Inflammatory macrophage treated with lipopolysaccharide for 1 hour (primary cell): ENCODE measurements at regions not wholly inside any gene's neighbourhood (a gene's known extent, or its start where the extent isn't known, plus 50 kb on each side); places are given as distances from the start of the nearest gene placed in this dataset.
"Not testable (repeated sequence)": the region's sequence is repeated elsewhere in the genome, so short reads cannot be mapped to it uniquely, and the experiment has no call there.

Source experiments
- DNase-seq, 2 donors: peaks; one replicate each; pipeline ENCODE4 v3.0.0-alpha.2; 2020 to 2022

DNA sequence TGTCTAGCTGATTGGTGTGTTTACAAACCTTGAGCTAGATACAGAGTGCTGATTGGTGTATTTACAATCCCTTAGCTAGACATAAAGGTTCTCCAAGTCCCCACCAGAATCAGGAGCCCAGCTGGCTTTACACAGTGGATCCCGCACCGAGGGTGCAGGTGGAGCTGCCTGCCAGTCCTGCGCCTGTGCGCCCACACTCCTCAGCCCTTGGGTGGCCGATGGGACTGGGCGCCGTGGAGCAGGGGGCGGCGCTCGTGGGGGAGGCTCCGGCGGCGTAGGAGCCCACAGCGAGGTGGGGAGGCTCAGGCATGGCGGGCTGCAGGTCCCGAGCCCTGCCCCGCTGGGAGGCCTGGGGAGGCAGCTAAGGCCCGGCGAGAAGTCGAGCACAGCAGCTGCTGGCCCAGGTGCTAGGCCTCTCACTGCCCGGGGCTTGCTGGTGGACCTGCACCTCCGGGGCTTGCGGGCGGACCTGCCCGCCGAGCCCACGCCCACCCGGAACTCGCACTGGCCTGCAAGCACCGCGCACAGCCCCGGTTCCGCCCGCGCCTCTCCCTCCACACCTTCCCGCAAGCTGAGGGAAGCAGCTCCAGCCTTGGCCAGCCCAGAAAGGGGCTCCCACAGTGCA is 51.0 kb upstream of the CDYL start:
- DNase-seq: not testable (repeated sequence)

DNA sequence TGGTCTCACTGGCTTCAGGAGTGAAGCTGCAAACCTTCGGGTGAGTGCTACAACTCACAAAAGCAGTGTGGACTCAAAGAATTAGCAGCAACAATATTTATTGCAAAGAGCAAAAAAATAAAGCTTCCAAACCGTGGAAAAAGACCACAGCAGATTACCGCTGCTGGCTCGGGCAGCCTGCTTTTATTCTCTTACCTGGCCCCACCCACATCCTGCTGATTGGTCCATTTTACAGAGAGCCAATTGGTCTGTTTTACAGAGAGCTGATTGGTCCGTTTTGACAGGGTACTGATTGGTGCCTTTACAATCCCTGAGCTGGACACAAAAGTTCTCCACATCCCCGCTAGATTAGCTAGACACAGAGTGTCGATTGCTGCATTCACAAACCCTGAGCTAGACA is 51.5 kb upstream of the CDYL start:
- not testable (repeated sequence) for DNase-seq

DNA sequence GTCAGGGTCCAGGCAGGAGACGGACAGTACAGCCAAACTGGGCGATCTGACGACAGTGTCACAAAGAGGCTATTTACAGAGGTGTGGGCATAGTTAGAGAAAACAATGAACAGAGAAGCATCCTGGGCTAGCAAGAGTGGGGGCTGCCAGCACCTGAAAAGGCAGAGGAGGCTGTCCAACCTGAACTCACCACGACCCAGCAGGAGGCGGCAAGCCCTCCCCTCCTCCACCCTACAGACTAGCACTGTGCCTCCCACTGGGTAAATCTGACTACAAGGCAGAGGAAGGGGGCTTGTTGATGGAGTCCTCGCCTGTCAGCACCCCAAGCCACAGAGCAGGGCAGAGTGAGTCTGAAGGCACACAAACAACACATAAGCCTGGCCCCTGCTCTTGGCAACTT is 52.8 kb upstream of the CDYL start:
- DNase-seq: no peak

DNA sequence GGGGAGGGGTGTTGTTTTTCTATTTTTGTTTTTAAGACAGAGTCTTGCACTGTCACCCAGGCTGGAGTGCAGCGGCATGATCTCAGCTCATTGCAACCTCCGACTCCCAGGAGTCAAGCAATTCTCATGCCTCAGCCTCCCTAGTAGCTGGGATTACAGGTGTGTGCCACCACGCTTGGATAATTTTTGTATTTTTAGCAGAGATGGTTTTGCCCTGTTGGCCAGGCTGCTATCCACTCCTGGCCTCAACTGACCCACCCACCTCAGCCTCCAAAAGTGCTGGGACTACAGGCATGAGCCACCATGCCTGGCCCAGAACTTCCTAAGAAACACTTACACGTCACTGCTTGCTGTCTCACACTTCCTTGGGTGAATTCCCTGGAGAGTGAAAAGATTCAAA is 54.8 kb upstream of the CDYL start:
- not testable (repeated sequence) for DNase-seq

DNA sequence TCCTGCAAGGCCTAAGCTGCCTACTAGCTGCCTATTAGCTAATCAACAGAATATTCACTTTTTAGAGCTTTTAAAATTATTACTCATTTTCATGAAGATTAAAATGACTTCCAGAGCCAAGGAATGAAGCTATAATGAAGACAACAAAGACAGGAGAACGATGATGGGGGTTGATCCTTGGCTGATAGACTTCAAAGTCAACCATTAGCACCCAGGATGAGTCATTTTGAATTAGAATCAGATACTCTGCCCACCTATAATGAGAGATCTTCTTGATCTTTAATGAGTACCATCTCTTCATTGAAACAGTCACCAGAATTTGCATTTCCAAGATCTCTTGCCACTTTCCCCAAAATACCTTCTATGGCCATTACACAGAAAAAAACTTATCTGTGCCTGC is 56.7 kb upstream of the CDYL start:
- DNase-seq: no peak

DNA sequence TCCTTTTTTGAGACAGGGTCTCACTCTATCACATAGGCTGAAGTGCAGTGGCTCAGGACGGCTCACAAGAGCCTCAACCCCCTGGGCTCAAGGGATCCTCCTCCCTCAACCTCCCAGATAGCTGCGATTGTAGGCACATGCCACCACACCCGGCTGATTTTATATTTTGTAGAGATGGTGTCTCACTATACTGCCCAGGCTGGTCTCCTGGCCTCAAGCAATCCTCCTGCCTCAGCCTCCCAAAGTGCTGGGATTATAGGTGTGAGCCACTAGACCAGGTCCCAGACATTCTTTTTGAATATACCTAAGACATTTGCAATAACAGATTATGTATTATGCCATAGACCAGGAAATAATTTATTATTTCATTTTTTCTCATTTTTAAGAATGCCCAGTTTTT is 58.3 kb upstream of the CDYL start:
- DNase-seq: no peak

DNA sequence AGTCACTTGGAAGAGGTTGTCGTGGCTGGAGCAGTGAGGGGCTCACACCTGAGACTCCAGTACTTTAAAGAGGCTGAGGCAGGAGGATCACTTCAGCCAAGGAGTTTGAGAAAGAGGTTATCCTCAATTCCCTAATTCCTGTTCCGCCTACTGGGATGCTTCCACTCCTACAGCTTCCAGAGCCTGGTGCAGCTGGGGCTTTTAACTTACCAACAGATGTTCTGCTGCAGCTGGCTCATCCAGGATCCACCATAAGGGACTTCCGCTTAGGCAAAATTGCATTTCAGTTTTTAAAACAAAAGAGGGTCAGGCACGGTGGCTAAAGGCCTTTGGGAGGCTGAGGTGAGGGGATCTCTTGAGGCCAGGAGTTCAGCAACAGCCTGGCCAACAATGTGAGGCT is 59.1 kb upstream of the CDYL start:
- no peak for DNase-seq

DNA sequence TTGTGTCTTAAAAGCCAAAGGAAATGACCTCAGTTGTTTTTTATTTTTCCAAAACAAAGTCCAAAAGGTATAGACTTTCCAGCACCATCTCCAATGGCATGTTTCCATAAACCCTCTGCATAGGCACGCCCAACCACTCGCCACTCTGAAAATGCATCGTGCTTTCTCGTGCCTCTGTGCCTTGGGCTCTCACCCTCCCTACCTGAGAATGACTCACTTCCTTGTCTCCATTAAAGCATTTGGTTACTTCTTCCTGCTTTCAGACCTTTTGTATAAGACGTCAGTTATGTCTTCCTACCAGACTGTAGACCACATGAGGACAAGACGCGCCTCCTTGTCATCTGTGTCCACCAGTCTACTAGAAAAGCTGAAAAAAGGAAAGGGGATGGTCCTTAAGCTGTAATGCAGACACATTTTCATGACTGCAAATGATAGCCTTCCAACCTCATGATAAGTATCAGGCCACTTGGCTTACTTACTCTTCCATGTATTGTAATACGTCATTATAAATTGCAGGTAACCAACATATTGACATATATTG is 61.2 kb upstream of the CDYL start:
- DNase-seq: no peak

DNA sequence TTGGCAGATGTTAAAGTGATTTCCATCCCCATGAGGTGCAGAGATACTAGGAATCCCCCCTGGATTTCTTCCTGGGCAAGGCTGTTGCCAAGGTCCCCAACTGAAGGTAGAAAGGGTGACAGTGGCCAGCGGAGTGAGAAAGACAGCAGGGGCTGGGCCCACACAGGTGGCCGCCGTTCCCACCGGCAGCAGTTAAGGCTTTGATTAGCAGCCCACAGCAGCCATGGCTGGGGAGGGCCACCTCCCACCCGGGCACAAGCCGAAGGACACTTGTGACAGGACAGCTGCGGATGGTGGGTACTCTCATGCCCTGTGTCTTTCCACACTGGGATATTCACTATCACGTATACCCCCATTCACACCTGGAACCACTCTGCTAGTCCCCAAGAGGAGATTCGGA is 63.9 kb upstream of the CDYL start:
- no peak for DNase-seq

DNA sequence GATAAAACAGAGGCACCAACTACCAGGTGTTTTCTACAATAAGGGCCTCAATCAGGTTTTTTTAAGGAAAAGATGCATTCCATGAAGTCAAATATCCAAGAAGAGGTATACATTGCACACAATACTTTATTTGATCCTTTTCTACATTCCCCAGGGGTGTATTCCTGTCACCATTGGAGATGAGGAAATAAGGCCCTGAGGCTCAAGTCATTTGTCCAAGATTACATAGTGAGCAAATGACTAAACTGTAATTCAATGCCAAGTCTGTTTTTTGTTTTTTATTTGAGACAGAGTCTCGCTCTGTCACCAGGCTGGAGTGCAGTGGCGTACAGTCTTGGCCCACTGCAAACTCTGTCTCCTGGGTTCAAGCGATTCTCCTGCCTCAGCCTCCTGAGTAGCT is 69.2 kb upstream of the CDYL start:
- DNase-seq: no peak

DNA sequence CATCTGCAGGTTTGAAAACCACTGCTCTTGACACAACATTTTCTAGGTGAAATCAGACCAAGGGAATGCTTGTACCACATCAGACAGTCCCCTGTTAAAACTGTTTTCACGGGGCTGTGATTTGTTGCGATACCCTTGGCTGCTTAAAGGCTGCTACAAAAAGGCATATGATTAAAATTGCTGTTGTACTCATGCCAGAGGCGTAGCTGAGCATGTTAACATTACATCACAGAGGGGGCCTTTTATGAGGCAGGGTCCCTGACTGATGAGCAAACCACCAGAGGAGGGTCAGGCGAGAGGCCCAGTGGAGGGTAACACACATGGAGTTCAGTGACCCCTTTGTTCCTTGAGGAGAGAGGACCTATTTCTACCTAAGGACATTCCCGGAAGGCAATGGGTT is 70.4 kb upstream of the CDYL start:
- no peak for DNase-seq

DNA sequence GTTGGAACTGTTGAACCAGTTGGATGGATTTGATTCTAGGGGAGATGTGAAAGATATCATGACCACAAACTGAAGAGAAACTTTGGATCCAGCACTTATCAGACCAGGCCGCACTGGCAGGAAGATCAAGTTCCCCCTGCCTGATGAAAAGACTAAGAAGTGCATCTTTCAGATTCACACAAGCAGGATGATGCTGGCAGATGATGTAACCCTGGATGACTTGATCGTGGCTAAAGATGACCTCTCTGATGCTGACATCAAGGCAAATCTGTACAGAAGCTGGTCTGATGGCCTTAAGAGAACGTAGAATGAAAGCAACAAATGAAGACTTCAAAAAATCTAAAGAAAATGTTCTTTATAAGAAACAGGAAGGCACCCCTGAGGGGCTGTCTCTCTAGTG is 72.8 kb upstream of the CDYL start:
- DNase-seq: peak; percentile 12 to 27

DNA sequence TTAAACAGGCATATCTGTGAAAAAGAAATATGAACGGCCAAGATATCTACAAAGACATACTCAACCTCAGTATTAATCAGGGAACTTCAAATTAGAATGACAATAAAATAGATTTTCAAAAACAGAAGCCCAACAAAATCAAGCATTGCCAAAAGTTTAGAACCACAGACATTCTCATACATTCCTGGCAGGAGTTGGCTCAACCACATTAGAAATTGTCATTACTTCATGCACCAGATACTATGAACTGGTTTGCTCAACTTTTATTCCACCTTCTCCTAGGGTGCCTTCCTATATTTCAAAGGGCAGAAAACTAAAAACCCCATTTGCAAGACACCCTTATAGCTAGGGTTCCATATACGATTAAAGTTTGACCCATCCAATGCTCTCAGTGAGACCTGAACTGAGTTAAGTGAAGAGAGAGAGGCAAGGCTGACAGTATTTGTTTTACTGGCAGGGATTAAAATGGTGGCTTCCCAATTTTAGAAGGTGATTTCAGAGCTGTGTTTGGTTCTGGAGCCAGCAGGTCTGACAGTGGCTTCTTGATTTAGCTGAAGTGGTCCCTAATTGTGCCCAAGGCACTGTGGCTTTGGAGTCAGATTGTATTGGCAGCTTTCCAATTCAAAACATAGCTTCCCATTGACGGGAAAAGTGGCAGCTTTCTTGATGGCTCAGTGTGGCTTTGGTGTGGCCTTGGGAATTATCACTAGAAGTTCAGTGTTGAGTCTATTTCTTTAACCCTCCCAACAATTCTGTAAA is 77.1 kb upstream of the CDYL start:
- DNase-seq: no peak

DNA sequence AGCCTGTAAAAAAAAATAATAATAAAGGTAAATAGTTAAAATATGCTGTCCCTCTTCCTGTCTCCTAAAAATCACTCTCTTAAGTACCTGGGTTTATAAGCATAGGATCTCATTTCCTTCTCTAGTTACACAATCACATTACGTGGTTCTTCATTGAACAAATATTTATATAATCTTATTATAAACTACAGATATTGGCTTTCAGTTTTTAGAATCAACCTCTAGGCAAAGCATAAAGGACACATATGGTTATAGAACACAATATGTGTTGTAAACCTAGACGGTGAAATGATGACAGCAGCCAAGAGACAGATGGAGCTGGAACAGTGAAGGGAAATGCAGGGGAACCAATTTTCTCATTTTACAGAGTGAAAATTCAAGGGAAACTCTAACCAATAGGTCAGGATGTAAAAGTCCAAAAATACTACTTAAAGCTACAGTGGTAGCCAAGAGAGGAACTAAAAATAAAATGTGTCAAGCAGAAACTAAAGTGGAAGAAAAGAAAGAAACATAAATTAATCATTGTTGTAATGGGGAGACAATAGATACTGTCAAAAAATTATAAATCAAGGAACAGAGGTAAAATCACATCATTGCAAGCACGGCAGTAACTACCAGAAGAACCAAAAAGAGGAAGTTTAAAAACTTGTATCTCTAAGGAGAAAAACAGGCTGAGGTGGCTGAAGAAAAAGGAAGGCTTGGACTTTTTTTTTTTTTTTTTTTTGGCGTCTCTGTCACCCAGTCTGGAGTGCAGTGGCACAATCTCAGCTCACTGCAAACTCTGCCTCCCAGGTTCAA is 82.8 kb upstream of the CDYL start:
- peak; percentile 41 to 42 for DNase-seq

DNA sequence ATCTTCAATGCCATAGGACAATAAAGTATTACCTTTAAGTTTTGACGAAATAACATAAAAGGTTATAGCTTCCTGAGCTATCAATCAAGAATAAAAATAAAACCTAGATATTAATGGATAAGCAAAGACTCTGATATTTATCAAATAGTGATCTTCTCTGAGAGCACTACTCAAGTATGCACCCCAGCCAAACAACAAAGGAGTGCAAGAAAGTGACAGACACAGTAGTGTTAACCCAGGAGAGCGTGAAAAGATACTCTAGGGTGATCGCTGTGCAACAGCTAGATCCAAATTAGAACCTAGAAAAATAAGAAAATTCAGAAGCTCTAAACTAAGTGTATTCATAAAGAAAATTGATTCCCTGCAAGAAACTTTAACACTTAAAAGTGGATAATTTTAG is 83.5 kb upstream of the CDYL start:
- no peak for DNase-seq

DNA sequence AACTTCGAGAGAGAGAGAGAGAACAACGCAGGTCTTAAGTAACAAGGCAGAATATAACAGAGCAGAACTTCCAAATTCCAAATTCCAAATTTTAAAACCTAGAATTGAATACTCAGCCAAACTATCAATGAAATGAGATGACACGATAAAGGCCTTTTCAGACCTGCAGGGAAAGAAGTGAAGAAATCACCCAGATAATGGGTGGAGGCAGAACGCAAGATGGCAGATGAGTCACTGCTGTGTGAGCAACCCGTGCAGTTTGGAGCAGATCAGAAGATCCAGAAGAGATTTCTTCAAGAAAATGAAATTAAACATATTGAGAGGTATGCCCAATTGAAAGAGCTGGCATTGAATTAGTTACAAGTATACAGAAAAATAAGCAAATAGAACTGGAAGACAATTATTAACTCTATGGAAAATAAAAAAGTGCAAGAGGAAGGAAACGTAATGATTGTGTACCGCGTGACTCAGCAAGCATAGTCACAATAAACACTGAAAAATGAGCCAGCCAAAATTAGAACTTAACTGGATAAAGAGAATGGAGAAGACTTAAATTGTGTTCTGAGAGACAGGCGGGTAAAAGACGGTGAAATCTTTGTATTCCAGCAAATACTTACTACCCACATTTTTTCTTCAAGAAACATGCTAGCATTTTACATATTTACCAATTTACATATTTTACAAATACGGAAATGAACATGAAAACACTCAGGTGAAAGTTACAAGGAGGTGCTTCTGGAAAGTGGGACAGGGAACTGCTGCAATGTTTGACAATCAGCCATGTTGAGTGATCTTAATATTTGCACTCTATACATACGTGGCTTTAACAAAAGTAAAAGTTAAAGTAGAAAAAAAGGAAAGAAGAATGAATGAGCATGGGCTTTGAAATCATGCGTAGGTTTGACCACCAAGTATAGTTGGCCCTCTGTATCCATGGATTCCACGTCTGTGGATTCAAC is 87.9 kb upstream of the CDYL start:
- DNase-seq: peak; percentile 82 to 84

DNA sequence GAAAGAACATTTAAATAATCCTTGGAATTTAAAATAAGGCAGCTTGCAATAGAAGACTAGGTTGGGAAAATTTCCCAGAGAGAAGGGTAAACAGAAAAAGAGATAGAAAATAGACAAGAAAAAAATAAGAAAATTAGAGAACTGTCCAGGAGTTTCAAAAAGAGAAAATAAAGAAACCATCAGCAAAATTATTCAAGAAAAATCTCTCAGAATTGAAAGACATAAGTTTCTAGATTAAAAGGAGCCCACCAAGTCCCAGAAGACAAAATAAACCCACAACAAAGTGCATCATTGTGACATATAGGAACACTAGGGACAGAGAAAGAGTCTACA is 88.6 kb upstream of the CDYL start:
- DNase-seq: no peak

DNA sequence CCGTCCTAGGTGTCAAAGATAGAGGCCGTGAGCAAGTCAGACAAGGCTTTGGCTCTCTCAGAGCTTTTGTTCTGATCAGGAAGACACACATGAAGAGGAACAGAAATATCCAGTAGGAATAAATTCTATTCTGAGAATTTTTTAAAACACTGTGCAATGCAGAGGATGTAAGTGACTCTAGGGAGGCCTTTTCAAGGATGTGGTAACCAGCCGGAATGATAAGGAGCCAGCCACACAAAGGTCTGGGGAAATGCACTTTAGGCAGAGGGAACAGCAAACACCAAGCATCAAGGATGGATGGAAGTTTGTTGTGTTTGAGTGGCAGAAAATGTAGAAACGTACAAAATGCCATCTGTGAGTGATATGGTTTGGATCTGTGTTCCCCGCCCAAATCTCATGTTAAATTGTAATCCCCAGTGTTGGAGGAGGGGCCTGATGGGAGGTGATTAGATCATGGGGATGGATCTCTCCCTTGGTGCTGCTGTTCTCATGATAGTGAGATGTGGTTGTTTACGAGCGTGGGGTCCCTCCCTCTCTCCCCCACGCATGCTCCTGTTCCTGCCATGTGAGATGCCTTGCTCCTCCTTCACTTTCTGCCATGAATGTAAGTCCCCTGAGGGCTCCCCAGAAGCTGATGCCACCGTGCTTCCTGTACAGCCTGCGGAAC is 93.6 kb upstream of the CDYL start:
- DNase-seq: no peak

DNA sequence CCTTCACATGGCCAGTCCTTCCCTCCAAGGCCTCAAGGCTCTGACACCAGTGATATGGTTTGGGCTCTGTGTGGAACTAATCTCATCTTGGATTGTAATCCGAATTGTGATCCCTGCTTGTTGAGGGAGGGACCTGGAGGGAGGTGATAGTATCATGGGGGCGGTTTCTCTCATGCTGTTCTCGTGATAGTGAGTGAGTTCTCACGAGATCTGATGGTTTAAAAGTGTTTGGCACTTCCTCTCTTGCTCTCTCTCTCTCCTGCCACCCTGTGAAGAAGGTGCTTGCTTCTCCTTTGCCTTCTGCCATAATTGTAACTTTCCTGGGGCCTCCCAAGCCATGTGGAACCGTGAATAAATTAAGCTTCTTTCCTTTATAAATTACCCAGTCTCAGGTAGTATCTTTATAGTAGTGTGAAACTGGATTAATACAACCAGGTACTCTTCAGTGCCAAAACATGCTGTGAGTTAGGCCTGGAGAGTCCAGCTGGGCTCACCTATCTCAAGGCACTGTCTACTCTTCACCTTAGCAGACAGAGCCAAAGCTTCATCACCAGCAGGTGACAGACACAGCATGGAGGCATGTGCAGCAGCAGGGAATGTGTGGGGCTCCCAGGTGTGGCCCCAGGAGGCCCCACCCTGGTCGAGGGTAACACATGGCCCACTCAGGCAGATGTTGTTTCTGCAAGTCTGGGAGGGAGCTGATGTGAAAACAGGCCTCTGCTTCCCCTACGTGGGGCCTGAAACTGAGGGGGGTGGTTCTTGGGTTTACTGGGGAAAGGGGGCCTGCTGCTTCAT is 97.5 kb upstream of the CDYL start:
- no peak for DNase-seq

DNA sequence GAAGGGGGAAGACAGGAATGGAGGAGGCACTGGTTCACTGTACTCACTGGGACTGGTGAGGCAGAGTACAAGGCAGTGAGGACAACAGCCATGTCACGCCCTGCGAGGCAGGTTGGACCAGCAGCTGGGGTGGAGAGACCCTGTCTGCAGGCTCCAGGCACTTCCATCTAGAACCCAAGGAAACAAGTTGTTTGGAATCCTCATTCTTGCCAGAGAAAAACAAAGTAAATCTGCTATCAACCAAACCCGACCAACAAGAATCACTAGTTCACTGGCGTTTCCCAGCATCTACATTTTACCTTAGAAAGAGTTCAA is 98.5 kb upstream of the CDYL start:
- DNase-seq: no peak

DNA sequence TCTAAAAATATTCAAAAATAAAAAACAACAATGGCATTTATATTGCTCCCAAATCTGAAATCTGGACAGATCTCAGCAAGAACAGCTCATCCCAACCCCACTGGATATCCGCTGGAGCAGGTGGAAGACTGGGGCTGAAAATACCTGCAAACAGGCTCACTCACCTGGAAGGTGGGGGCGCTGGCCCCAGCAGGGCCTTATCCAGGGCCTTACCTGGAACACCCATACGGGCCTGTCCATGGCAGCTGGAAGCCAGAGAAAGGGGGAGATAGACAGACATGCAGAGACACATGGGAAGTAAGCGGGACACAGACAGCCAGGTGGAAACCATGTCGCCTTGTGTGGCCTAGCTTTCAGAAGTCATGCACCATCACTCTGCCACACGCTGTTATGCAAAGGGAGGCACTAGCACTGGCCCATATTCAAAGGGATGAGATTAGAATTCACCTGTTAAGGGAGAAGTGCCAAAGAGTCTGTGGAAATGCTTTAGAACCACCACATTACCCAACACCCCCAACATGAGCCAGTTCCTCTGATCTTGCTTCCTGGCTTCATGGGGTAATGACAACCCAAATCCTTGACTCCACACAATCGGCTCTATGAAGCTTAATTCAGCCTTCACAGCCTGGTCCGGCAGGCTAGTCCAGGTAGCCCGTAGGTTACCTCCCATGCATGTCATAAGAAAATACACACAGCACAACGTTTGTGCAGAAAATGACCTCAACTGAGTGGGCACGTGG is 99.0 kb upstream of the CDYL start:
- DNase-seq: no peak
